Ishikawa (cell line): ENCODE measurements at regions not wholly inside any gene's neighbourhood (a gene's known extent, or its start where the extent isn't known, plus 50 kb on each side); places are given as distances from the start of the nearest gene placed in this dataset.

Source experiments
- CEBPB ChIP-seq: IDR thresholded peaks from 2 replicates; pipeline ENCODE4 v1.6.1; 2012
- EGR1 ChIP-seq: IDR thresholded peaks from 2 replicates; pipeline ENCODE4 v1.6.1; 2012
- TF ChIP-seq, protein P1 (sequence below): IDR thresholded peaks from 2 replicates; pipeline ENCODE4 v1.6.1; 2012

DNA sequence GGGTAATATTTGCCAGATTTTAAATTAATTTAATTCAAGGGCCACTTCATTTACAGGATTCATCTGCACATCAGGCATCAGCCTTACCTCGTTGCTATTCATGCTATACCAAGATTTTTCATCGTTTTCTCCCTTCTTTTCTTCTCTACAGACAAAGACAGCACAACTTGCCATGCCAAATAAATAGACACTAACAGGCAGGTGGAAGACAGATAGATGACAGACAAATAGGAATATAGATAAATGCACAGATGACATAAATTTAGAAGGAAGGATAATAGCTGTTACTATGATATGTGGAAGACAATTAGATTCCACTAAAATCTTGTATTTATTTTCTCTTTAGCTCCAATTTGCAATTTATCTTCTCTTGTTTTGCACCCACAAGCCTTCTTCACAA lies 164.5 kb upstream of the ARX start:
- TF ChIP-seq EGR1, result no peak
- TF ChIP-seq, protein P1, sequence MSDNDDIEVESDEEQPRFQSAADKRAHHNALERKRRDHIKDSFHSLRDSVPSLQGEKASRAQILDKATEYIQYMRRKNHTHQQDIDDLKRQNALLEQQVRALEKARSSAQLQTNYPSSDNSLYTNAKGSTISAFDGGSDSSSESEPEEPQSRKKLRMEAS, result no peak
- no peak for TF ChIP-seq CEBPB
